WERI-Rb-1 (cell line): ENCODE measurements at regions not wholly inside any gene's neighbourhood (a gene's known extent, or its start where the extent isn't known, plus 50 kb on each side); places are given as distances from the start of the nearest gene placed in this dataset.

Experiments used
- DNase-seq: peaks from one replicate; pipeline ENCODE4 v3.0.0-alpha.2; 2020
- H3K27ac ChIP-seq: fragments of 250-450 bp; sonication (Bioruptor Pico); 2 replicates; pipeline ENCODE4 v1.5.1; 2020; ENCODE audit warnings: mild to moderate bottlenecking, moderate library complexity
- H3K27me3 ChIP-seq: fragments of 250-450 bp; sonication (Bioruptor Pico); 2 replicates; pipeline ENCODE4 v1.5.1; 2021; ENCODE audit warnings: mild to moderate bottlenecking, low read depth, moderate library complexity; ENCODE audit not compliant: insufficient read depth, severe bottlenecking
- H3K36me3 ChIP-seq: fragments of 250-450 bp; sonication (Bioruptor Pico); 2 replicates; pipeline ENCODE4 v1.5.1; 2020; ENCODE audit warnings: mild to moderate bottlenecking, moderate library complexity
- H3K4me3 ChIP-seq: 2 replicates; pipeline ENCODE4 v1.5.1; 2011; ENCODE audit warnings: low read depth, mild to moderate bottlenecking, control low read depth, low read length
- H3K9me3 ChIP-seq: fragments of 250-450 bp; sonication (Bioruptor Pico); 2 replicates; pipeline ENCODE4 v1.5.1; 2021; ENCODE audit warnings: mild to moderate bottlenecking, moderate library complexity; ENCODE audit not compliant: severe bottlenecking
- CTCF ChIP-seq: IDR thresholded peaks from 2 replicates; pipeline ENCODE4 v1.5.1; 2011; ENCODE audit warnings: low read depth, mild to moderate bottlenecking, control low read depth, inconsistent platforms, low read length

GRCh38 chr4:159735281-159736207 is 632.7 kb downstream of the RAPGEF2 start:
- TF ChIP-seq CTCF: no peak

GRCh38 chr4:159736411-159736810 is 633.5 kb downstream of the RAPGEF2 start:
- H3K4me3 ChIP-seq: no peak overlapping the region
- H3K36me3 ChIP-seq: no peaks in the 10 kb centered on the region
- DNase-seq: no peak
- H3K27me3 ChIP-seq: no peaks in the 10 kb centered on the region
- H3K9me3 ChIP-seq: no peaks in the 10 kb centered on the region
- no peak for TF ChIP-seq CTCF
- H3K27ac ChIP-seq: no peak overlapping the region

More at GRCh38 chr4:159735281-159736207, 632.7 kb downstream of the RAPGEF2 start:
- Histone ChIP-seq H3K4me3 (no peak overlapping the region), H3K9me3 (no peaks in the 10 kb centered on the region), H3K27me3 (no peaks in the 10 kb centered on the region), H3K27ac (no peak overlapping the region), H3K36me3 (no peaks in the 10 kb centered on the region)
- DNase-seq: no peak

- Histone ChIP-seq H3K4me3 (no peak overlapping the region), H3K27me3 (no peaks in the 10 kb centered on the region), H3K27ac (no peak overlapping the region), H3K36me3 (no peaks in the 10 kb centered on the region), H3K9me3 (no peaks in the 10 kb centered on the region)
- DNase-seq: no peak
- TF ChIP-seq CTCF: no peak
These were observed 641.1 kb downstream of the RAPGEF2 start for GRCh38 chr4:159743971-159744370.

GRCh38 chr4:159747983-159748382 is 645.1 kb downstream of the RAPGEF2 start:
- no peaks in the 10 kb centered on the region for H3K27me3 ChIP-seq
- H3K27ac ChIP-seq: no peak overlapping the region
- no peaks in the 10 kb centered on the region for H3K36me3 ChIP-seq
- no peak overlapping the region for H3K4me3 ChIP-seq
- no peak for DNase-seq
- no peaks in the 10 kb centered on the region for H3K9me3 ChIP-seq
- TF ChIP-seq CTCF: no peak

GRCh38 chr4:159748834-159749444 is 646.1 kb downstream of the RAPGEF2 start:
- no peak for DNase-seq
- no peak for TF ChIP-seq CTCF
- Histone ChIP-seq H3K36me3 (no peaks in the 10 kb centered on the region), H3K9me3 (no peaks in the 10 kb centered on the region), H3K27ac (no peak overlapping the region), H3K27me3 (no peaks in the 10 kb centered on the region), H3K4me3 (no peak overlapping the region)
